GM19239 (cell line): ENCODE measurements at regions not wholly inside any gene's neighbourhood (a gene's known extent, or its start where the extent isn't known, plus 50 kb on each side); places are given as distances from the start of the nearest gene placed in this dataset.
"Not testable (repeated sequence)": the region's sequence is repeated elsewhere in the genome, so short reads cannot be mapped to it uniquely, and the experiment has no call there.

Experiments
- DNase-seq: peaks from one replicate; pipeline ENCODE4 v3.0.0; 2011; ENCODE audit warnings: low spot score; ENCODE audit not compliant: insufficient read length
- FAIRE-seq: peaks from 2 replicates; lab custom pipeline; 2011; peaks lifted over from hg19 to GRCh38; lab: Jason Lieb, UNC

DNA sequence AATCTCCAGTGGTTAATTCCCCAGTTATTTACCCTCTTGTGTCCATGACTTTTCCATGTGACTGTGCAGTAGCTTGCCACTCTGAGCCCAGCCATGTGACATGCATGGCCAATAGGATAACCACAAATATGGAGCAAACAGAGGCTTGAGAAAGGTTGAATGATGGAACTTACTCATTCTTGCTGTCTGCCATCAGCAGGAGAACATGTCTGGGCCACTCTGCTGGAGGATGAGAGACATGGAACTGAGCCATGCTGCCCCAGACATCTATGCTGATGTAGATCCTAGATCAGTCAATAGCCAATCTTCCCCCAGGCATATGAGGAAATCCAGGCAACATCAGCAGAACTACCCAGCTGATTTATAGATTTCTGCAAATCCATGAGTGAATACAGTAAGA lies 992.3 kb upstream of the FANCL start:
- FAIRE-seq (no peak), DNase-seq (no peak)

GRCh38 chr2:59232394-59233165 lies 991.5 kb upstream of the FANCL start:
- DNase-seq = no peak
- peak; percentile 66 for FAIRE-seq

DNA sequence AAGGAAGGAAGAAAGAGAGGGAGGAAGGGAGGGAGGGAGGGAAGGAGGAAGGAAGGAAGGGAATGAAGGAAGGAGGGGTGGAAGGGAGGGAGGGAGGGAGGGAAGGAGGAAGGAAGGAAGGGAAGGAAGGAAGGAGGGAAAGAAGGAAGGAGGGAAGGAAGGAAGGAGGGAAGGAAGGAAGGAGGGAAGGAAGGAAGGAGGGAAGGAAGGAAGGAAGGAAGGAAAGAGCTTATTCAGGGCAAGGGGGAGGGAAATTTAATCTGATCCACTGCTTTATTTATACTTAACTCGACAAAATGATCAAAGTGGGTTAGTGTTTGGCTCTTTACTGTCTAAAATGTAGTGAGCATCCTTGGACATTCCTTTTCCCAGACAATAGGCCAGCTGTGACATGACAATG lies 985.2 kb upstream of the FANCL start:
- not testable (repeated sequence) for DNase-seq, FAIRE-seq

GRCh38 chr2:59223742-59224141 lies 982.6 kb upstream of the FANCL start:
- FAIRE-seq (no peak), DNase-seq (no peak)

DNA sequence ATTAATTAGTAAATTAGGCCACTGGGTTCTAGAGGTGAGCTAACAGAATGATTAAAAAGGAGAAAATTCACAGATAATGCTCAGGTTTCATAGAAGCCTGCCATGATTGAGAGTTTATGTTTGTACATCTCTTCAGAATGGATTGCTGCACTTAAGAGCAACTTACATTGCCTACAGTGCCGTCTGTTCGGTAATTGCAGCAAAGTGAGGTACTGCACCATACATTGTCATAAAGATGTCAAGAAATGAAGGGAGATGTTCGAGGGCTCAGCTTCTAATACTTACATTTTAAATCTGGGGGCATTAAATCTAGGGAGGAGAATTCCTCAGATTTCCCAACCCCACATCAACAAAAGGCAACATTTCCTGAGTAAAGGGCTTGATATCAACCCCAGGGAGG lies 976.2 kb upstream of the FANCL start:
- FAIRE-seq (no peak), DNase-seq (no peak)

DNA sequence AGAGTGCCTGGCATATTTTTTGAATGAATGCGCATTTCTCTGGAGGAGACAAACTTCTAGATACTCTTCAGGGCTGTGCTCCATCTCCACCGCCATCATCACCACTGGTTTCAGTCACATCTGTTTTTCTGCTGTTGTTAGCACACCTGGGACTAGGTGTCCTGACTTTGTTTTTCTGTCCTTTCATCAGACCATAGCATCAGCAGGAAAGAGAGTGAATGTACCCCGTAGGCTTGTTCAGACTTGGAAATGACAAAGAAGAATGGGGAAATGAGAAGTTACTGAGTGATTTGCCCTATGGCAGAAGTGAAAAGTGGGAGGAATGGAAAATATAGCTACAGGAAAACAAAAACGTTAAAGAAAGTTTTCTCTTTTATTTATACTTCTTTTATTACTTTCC lies 965.2 kb upstream of the FANCL start:
- no peak for FAIRE-seq
- DNase-seq = no peak

- DNase-seq (no peak), FAIRE-seq (no peak)
These were observed 962.9 kb upstream of the FANCL start for GRCh38 chr2:59204040-59204439.

GRCh38 chr2:59196491-59196890 lies 955.4 kb upstream of the FANCL start:
- FAIRE-seq (no peak), DNase-seq (no peak)

DNA sequence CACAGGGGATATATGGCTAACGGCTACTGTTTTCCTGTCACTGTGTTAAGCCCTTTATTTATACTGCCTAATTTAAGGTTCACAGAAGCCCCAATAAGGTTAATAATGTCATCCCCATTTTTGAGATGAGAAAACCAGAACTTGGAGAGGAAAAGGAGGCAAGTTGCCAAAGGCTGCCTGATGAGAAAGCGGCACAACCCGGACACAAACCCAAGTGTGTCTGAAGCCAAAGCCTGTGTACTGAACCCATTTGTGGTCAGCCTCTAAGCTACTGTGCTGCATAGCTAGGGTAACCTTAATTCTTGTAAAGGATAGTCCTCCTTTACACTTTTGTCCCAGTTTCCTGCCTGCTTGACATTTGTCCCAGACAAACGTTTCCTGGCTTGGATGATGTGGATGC lies 954.7 kb upstream of the FANCL start:
- DNase-seq (no peak), FAIRE-seq (no peak)

DNA sequence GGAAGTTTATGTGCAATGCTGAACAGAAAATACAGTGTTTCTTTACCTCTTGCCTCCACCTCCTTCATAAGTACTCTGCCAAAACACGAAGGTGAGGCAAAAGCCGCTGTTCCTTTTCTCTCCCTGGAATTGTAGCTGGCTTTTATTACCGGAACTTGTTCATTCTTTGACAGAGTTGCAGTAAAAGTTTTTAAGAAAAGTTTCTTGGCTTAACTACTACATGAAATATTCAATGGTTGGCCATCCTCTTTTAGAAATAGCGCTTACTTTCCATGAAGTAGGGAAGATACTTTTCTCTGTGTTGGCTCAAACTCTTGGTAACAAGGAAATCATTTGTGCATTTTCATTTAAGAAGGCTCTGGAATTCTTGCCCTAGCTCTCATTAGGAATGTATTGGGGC lies 950.7 kb upstream of the FANCL start:
- DNase-seq (no peak), FAIRE-seq (no peak)

- DNase-seq (no peak), FAIRE-seq (no peak)
These were observed 949.4 kb upstream of the FANCL start for GRCh38 chr2:59190518-59190917.

GRCh38 chr2:59184276-59185020 lies 943.3 kb upstream of the FANCL start:
- DNase-seq = no peak
- no peak for FAIRE-seq

GRCh38 chr2:59183070-59183469 lies 941.9 kb upstream of the FANCL start:
- FAIRE-seq (no peak), DNase-seq (no peak)

- no peak for DNase-seq
- FAIRE-seq = no peak
These were observed 941.1 kb upstream of the FANCL start for GRCh38 chr2:59182249-59182648.

- DNase-seq (no peak), FAIRE-seq (no peak)
These were observed 940.2 kb upstream of the FANCL start for GRCh38 chr2:59181347-59181746.

DNA sequence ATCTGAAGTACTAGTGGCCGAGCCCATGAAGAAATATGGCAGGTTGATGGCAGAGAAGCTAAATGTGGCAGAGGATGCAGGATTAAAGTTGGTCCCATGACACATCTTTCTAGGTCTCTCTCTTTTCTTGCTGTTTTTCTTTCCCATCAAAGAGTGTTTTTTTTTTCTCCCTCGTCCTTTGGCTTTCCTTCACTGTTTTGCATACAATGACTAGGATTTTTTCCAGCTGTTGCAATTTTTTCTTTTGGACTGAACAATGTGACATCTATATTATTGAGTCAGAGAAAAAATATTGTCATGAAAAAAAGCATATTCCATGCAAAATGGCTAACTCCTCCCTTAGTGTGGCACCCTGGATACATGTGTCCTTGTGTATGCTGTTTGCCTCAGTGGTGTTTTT lies 939.5 kb upstream of the FANCL start:
- DNase-seq (no peak), FAIRE-seq (no peak)

DNA sequence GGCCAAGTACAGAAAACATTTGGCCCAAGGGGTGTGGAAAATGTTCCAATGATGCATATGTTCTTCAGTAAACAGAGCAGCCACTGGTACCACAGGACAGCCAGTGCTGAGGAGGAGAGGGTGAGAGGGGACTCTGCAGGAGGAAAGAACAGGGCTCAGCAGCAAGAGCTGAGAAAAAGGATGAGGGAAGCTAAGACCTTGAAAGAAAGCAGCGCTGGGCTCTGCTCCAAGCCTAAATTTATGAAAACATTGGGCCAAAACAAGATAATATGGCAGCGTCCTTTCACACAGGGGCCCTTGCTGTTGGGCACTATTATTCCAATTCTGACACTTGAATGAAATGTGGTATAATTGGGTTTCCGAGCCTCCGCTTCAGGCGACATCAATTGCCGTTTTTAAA lies 939.0 kb upstream of the FANCL start:
- DNase-seq (no peak), FAIRE-seq (no peak)

GRCh38 chr2:59177748-59178147 lies 936.6 kb upstream of the FANCL start:
- DNase-seq = no peak
- FAIRE-seq = no peak

DNA sequence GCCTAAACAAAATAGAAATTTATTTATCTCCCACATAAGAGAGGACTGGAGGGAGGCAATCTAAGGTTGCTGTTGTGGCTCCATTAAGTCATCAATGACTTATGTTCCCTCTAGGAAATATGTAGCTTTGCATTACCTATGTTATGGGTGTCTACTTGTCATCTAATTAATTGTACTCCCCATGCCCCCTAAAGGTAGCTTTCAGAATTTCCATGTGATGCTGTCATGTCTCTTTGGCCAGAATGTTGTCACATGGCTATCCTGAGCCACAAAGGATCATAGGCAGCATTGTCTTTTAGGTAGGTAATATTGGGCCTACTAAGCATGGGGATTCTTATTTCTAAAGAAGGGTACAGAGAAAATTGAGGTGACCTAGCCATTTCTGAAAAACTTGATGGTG lies 935.6 kb upstream of the FANCL start:
- FAIRE-seq = no peak
- no peak for DNase-seq

DNA sequence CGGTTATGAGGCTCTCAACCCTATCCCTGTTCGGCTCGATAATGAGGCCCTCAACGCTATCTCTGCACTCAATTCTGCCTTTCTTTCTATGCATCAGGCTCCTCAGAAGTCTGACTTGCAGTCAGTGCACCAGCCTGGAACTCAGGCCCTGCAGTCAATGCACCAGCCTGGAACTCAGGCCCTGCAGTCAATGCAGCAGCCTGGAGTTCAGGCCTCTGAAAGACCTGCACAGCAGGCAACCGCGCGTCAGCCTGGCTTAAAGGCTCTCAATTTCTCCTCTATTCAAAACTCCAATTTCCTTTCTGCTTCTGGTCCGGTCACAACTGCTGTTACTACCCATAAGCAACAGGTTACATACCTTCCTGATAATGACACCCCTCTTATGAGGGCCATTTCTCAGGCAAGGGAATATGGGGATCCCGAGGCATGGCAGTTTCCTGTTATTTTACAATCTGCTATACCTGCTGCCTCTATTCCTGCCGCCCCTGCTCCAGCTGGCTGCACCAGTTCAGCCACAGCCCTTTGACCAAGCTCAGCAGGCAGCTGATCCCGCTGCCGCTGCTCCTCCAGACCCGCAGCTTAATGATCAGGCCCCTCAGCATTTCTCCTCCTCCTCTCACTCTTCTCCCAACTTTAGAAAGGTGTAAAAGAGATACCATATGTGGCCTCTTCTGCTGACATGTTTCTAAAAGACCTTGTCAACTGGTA lies 933.6 kb upstream of the FANCL start:
- FAIRE-seq (no peak), DNase-seq (no peak)

GRCh38 chr2:59173325-59173724 lies 932.2 kb upstream of the FANCL start:
- FAIRE-seq (no peak), DNase-seq (no peak)
